NCI-H460 (cell line): ENCODE measurements at regions not wholly inside any gene's neighbourhood (a gene's known extent, or its start where the extent isn't known, plus 50 kb on each side); places are given as distances from the start of the nearest gene placed in this dataset.

Experiments
- DNase-seq: peaks from one replicate; pipeline ENCODE4 v3.0.0-alpha.2; 2016; ENCODE audit warnings: low read depth; ENCODE audit errors: extremely low read depth

- DNase-seq: no peak
Observed at GRCh38 chr4:147052361-147052760, 106.7 kb upstream of the TTC29 start.

- no peak for DNase-seq
Observed at GRCh38 chr4:147054228-147054872, 108.7 kb upstream of the TTC29 start.

GRCh38 chr4:147056940-147057610 is 111.4 kb upstream of the TTC29 start:
- no peak for DNase-seq

- DNase-seq: no peak
Observed at GRCh38 chr4:147057611-147058190, 112.0 kb upstream of the TTC29 start.

GRCh38 chr4:147059064-147059731 is 113.5 kb upstream of the TTC29 start:
- no peak for DNase-seq

- DNase-seq: no peak
Observed at GRCh38 chr4:147060151-147060931, 114.7 kb upstream of the TTC29 start.

- no peak for DNase-seq
Observed at GRCh38 chr4:147064856-147065255, 119.2 kb upstream of the TTC29 start.

GRCh38 chr4:147068564-147068963 is 122.9 kb upstream of the TTC29 start:
- no peak for DNase-seq

- DNase-seq: no peak
Observed at GRCh38 chr4:147071209-147071740, 125.6 kb upstream of the TTC29 start.

GRCh38 chr4:147076179-147076578 is 130.5 kb upstream of the TTC29 start:
- no peak for DNase-seq

GRCh38 chr4:147076728-147077127 is 131.1 kb upstream of the TTC29 start:
- DNase-seq: no peak

GRCh38 chr4:147078362-147078761 is 132.7 kb upstream of the TTC29 start:
- DNase-seq: no peak

- DNase-seq: no peak
Observed at GRCh38 chr4:147078875-147079658, 133.4 kb upstream of the TTC29 start.

- no peak for DNase-seq
Observed at GRCh38 chr4:147084861-147085260, 139.2 kb upstream of the TTC29 start.

GRCh38 chr4:147085781-147086180 is 140.1 kb upstream of the TTC29 start:
- DNase-seq: no peak

GRCh38 chr4:147088146-147088545 is 142.5 kb upstream of the TTC29 start:
- DNase-seq: no peak

- no peak for DNase-seq
Observed at GRCh38 chr4:147090486-147090885, 144.8 kb upstream of the TTC29 start.

- DNase-seq: no peak
Observed at GRCh38 chr4:147093206-147093605, 147.5 kb upstream of the TTC29 start.

- no peak for DNase-seq
Observed at GRCh38 chr4:147094238-147094637, 148.6 kb upstream of the TTC29 start.
